ENCODE measurements at regions not wholly inside any gene's neighbourhood (a gene's known extent, or its start where the extent isn't known, plus 50 kb on each side); places are given as distances from the start of the nearest gene placed in this dataset.
"Not testable (repeated sequence)": the region's sequence is repeated elsewhere in the genome, so short reads cannot be mapped to it uniquely, and the experiment has no call there.

DNA sequence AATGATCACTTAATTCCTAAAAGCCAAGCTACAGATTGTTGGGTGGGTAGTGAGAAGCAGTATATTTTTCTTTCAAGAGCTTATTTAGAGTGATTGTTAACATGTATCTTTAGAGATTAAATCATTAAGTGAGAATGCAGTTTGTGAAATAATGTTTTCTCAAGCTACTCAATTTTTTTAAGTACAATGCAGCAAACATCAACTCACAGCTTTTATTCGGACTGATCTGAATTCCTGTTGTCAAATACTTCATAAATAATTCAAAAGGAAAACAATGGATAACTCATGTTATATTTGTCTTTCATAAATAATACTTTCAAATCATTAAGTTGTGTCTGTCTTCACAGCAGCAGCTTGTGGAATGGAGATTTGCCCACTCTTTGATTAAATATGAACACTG lies 271.1 kb upstream of the DEPDC1 start:
- no peak overlapping the region for H3K4me3 ChIP-seq (ENCODE audit: low read depth, low read length)
- TF ChIP-seq, protein P1, sequence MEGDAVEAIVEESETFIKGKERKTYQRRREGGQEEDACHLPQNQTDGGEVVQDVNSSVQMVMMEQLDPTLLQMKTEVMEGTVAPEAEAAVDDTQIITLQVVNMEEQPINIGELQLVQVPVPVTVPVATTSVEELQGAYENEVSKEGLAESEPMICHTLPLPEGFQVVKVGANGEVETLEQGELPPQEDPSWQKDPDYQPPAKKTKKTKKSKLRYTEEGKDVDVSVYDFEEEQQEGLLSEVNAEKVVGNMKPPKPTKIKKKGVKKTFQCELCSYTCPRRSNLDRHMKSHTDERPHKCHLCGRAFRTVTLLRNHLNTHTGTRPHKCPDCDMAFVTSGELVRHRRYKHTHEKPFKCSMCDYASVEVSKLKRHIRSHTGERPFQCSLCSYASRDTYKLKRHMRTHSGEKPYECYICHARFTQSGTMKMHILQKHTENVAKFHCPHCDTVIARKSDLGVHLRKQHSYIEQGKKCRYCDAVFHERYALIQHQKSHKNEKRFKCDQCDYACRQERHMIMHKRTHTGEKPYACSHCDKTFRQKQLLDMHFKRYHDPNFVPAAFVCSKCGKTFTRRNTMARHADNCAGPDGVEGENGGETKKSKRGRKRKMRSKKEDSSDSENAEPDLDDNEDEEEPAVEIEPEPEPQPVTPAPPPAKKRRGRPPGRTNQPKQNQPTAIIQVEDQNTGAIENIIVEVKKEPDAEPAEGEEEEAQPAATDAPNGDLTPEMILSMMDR (conservative IDR thresholded peaks at IDR 0.05; ENCODE audit: low read depth, low read length), result no peak
- DNase-seq (ENCODE audit: low read depth), result no peak

GRCh38 chr1:68770817-68771216 lies 273.9 kb upstream of the DEPDC1 start:
- DNase-seq (ENCODE audit: low read depth), result no peak
- H3K4me3 ChIP-seq (ENCODE audit: low read depth, low read length), result no peak overlapping the region
- TF ChIP-seq, protein P1 (conservative IDR thresholded peaks at IDR 0.05; ENCODE audit: low read depth, low read length), result no peak

GRCh38 chr1:68777851-68778250 lies 281.0 kb upstream of the DEPDC1 start:
- no peak for DNase-seq (ENCODE audit: low read depth)
- TF ChIP-seq, protein P1 (conservative IDR thresholded peaks at IDR 0.05; ENCODE audit: low read depth, low read length), result no peak

DNA sequence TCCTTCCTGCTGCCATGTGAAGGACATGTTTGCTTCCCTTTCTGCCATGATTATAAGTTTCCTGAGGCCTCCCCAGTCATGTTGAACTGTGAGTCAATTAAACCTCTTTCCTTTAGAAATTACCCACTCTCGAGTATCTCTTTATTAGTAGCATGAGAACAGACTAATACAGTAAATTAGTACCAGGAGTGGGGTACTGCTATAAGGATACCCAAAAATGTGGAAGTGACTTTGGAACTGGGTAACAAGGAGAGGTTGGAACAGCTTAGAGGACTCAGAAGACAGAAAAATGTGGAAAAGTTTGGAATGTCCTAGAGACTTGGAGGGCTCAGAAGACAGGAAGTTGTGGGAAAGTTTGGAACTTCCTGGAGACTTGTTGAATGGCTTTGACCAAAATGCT lies 283.0 kb upstream of the DEPDC1 start:
- H3K4me3 ChIP-seq (ENCODE audit: low read depth, low read length), result not testable (repeated sequence)

More at GRCh38 chr1:68777851-68778250, 281.0 kb upstream of the DEPDC1 start:
- H3K4me3 ChIP-seq (ENCODE audit: low read depth, low read length), result no peak overlapping the region

DNA sequence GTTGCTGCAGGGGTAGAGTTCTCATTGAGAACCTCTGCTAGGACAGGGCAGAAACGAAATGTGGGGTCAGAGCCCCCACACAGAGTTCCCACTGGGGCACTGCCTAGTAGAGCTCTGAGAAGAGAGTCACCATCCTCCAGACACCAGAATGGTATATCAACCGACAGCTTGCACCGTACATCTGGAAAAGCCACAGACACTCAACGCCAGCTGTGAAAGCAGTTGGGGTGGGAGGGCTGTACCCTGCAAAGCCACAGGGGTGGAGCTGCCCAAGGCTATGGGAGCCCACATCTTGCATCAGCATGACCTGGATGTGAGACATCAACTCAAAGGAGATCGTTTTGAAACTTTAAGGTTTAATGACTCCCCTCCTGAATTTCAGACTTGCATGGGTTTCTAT lies 284.0 kb upstream of the DEPDC1 start:
- DNase-seq (ENCODE audit: low read depth), result no peak
- TF ChIP-seq, protein P1 (conservative IDR thresholded peaks at IDR 0.05; ENCODE audit: low read depth, low read length), result no peak
- no peak overlapping the region for H3K4me3 ChIP-seq (ENCODE audit: low read depth, low read length)

More for the DNA sequence above, 283.0 kb upstream of the DEPDC1 start:
- not testable (repeated sequence) for DNase-seq (ENCODE audit: low read depth)

- DNase-seq (ENCODE audit: low read depth), result no peak
- no peak overlapping the region for H3K4me3 ChIP-seq (ENCODE audit: low read depth, low read length)
- TF ChIP-seq, protein P1 (conservative IDR thresholded peaks at IDR 0.05; ENCODE audit: low read depth, low read length), result peak; percentile 35
Observed at GRCh38 chr1:68782890-68783289, 286.0 kb upstream of the DEPDC1 start.

- no peak for DNase-seq (ENCODE audit: low read depth)
- TF ChIP-seq, protein P1 (conservative IDR thresholded peaks at IDR 0.05; ENCODE audit: low read depth, low read length), result no peak
- no peak overlapping the region for H3K4me3 ChIP-seq (ENCODE audit: low read depth, low read length)
Observed at GRCh38 chr1:68785328-68785727, 288.4 kb upstream of the DEPDC1 start.

DNA sequence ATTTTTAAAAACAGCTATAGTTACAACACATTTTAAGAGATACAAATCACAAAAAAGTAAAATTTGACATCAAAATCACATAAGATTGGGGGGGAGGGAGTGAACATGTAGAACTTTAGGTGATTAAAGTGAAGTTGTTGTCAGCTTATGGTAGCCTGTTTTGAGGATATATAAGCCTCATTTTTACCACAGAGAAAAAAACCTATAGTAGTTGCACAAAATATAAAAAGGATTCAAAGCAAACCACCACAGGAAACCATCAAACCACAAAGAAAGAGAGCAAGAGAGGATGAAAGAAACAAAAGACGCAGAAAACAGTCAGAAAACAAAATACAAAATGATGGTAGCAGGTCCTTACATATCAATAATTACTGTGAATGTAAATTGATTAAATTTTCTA lies 291.9 kb upstream of the DEPDC1 start:
- H3K4me3 ChIP-seq (ENCODE audit: low read depth, low read length), result no peak overlapping the region
- no peak for DNase-seq (ENCODE audit: low read depth)
- TF ChIP-seq, protein P1 (conservative IDR thresholded peaks at IDR 0.05; ENCODE audit: low read depth, low read length), result no peak
